ENCODE measurements at regions not wholly inside any gene's neighbourhood (a gene's known extent, or its start where the extent isn't known, plus 50 kb on each side); places are given as distances from the start of the nearest gene placed in this dataset.
"Not testable (repeated sequence)": the region's sequence is repeated elsewhere in the genome, so short reads cannot be mapped to it uniquely, and the experiment has no call there.

DNA sequence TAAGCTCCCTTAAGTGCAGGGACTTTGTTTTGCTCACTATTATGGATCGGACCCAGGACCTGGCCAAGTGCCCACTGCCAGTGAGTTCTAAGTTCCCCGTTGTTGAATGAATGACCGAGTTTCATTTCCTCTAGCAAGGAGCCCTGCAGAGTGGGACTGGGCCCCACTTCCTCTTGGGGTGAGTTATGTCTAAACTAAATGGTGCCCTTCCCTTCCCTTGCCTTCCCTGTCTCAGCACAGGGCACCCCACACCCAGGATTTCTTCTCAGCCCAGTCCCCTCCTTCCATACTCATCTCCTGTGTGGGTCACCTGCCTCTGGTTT, 195.3 kb upstream of the HS6ST1 start:
- Histone ChIP-seq H3K4me3 (ENCODE audit: low read depth, low read length) (no peak overlapping the region), H3K27ac (no peak overlapping the region), H3K36me3 (replicated peaks) (no peaks in the 10 kb centered on the region), H3K27me3 (replicated peaks) (no peaks in the 10 kb centered on the region)
- TF ChIP-seq, protein P1, sequence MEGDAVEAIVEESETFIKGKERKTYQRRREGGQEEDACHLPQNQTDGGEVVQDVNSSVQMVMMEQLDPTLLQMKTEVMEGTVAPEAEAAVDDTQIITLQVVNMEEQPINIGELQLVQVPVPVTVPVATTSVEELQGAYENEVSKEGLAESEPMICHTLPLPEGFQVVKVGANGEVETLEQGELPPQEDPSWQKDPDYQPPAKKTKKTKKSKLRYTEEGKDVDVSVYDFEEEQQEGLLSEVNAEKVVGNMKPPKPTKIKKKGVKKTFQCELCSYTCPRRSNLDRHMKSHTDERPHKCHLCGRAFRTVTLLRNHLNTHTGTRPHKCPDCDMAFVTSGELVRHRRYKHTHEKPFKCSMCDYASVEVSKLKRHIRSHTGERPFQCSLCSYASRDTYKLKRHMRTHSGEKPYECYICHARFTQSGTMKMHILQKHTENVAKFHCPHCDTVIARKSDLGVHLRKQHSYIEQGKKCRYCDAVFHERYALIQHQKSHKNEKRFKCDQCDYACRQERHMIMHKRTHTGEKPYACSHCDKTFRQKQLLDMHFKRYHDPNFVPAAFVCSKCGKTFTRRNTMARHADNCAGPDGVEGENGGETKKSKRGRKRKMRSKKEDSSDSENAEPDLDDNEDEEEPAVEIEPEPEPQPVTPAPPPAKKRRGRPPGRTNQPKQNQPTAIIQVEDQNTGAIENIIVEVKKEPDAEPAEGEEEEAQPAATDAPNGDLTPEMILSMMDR (IDR thresholded peaks at IDR 0.05; ENCODE audit: low read depth, low read length, missing control alignments), result no peak
- no peak for DNase-seq
- in situ Hi-C loops (cut with HindIII; ENCODE audit: low pct_ligation_motif_present, low sequenced_read_pairs), result no loop called here

DNA sequence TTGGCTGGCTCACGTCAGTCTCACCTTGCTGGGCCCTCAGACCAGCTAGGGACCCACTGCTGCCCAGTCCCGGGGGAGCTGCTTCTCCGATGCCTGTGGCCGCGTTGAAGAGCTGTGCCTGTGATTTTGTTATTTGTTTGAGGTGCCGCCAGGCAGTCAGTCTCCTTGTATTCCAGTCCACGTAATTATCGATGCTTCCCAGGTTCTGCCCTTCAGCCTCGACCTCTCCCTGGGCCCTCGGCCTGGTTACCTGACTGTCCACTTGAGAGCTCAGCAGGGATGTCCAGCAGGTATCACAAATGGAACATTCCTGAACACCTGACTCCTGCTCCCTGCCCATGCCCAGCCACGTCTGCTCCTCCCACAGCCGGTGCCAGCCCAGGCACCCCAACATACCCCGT, 195.9 kb upstream of the HS6ST1 start:
- Histone ChIP-seq H3K27me3 (replicated peaks) (no peaks in the 10 kb centered on the region), H3K27ac (no peak overlapping the region), H3K4me3 (ENCODE audit: low read depth, low read length) (no peak overlapping the region), H3K36me3 (replicated peaks) (no peaks in the 10 kb centered on the region)
- in situ Hi-C loops (cut with HindIII; ENCODE audit: low pct_ligation_motif_present, low sequenced_read_pairs), result no loop called here
- no peak for DNase-seq
- TF ChIP-seq, protein P1 (IDR thresholded peaks at IDR 0.05; ENCODE audit: low read depth, low read length, missing control alignments), result no peak

DNA sequence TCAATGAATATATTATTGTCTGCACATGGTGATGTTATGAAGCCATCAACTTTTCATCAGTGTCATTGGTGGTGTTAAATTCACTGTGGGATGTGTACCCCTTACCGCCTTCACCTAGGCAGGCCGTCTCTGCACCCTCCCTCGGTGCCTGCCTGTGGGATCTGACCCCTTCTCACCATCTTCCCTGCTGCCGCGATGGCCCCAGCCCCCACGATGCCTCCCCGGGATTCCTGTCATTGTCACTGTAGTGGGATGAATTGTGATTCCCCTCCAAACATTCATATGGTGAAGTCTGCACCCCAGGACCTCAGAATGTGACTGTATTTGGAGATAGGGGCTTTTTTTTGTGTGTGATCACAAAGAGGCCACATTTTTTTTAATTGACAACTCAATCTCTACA, 198.3 kb upstream of the HS6ST1 start:
- Histone ChIP-seq H3K27me3 (replicated peaks) (no peaks in the 10 kb centered on the region), H3K36me3 (replicated peaks) (no peaks in the 10 kb centered on the region), H3K27ac (no peak overlapping the region), H3K4me3 (ENCODE audit: low read depth, low read length) (no peak overlapping the region)
- DNase-seq, result no peak
- in situ Hi-C loops (cut with HindIII; ENCODE audit: low pct_ligation_motif_present, low sequenced_read_pairs), result no loop called here
- TF ChIP-seq, protein P1 (IDR thresholded peaks at IDR 0.05; ENCODE audit: low read depth, low read length, missing control alignments), result no peak

DNA sequence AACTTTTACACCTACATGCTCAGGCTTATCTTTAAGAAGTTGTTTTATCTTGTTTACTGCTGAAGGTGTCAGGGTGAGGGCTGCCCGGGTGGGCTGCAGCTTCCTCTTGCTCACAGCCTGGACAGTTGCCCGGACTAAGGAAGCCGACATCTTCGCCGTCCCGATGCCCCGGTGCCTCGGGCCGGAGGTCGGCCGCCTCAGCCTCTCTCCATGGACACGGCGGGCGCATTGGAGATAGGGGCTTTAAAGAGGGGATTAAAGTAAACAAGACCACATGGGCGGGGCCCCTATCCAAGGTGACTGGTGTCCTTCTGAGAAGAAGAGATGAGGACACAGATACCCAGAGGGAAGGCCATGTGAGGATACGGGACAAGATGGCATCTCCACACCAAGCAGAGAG, 200.4 kb upstream of the HS6ST1 start:
- H3K36me3 ChIP-seq (replicated peaks); DNase-seq: not testable (repeated sequence)

DNA sequence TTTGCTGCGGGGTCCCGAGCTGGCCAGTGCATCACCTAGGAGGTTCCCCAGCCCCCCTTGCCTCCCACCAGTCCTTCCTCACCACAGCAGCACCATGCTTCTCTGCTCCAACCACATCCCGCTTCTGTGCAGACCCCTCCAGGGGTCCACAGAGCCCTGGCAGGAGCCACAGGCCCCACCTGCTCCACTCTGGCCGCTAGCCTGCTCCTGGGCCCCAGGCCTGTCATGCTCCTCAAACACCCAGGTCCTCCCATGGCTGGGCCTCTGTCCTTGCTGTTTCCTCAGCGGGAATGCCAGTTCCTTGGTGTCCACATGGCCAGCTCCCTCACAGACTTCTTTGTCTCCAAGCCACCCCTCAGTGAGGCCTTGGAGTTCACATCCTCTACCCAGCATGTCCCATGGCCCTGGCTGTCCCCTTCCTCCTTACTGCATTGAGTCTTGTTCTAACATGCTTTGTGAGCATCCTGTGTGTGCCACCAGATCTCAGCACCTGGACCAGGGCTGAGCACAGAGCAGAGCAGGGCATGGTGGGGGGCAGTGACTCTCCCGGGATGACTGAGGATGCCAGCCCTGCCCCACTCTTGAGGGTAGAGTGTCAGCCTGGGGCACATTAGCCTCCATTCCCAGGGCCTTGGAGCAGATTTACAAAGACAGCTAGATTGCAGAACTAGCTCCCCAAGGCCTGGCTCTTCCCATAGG, 201.0 kb upstream of the HS6ST1 start:
- TF ChIP-seq, protein P1 (IDR thresholded peaks at IDR 0.05; ENCODE audit: low read depth, low read length, missing control alignments), result no peak
- no peak for DNase-seq
- Histone ChIP-seq H3K4me3 (ENCODE audit: low read depth, low read length) (no peak overlapping the region), H3K27me3 (replicated peaks) (no peaks in the 10 kb centered on the region), H3K36me3 (replicated peaks) (no peaks in the 10 kb centered on the region), H3K27ac (no peak overlapping the region)
- in situ Hi-C loops (cut with HindIII; ENCODE audit: low pct_ligation_motif_present, low sequenced_read_pairs), result no loop called here

More for the DNA sequence above, 200.4 kb upstream of the HS6ST1 start:
- H3K4me3 ChIP-seq (ENCODE audit: low read depth, low read length); H3K27me3 ChIP-seq (replicated peaks); in situ Hi-C loops (cut with HindIII; ENCODE audit: low pct_ligation_motif_present, low sequenced_read_pairs); H3K27ac ChIP-seq: not testable (repeated sequence)

DNA sequence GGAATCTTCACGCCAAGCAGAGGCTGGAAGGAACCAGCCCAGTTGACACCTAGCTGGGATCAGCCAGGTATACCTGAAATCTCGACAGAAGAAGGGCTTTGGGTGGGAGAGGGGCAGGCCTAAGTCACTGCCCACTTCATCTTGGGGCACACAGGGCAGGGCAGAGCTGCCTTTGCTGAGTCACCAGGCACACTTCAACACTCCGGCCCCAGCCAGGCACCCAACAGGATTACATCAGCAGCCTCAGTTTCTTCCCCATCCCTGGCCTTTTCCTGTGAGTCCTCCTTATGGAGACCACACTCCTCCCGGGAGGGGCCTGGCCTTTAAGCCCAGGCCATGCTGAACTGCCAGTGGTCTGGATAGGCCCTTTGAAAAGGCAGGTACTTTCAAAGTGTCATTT, 201.7 kb upstream of the HS6ST1 start:
- DNase-seq, result no peak
- Histone ChIP-seq H3K36me3 (replicated peaks) (no peaks in the 10 kb centered on the region), H3K27ac (no peak overlapping the region), H3K4me3 (ENCODE audit: low read depth, low read length) (no peak overlapping the region), H3K27me3 (replicated peaks) (no peaks in the 10 kb centered on the region)
- TF ChIP-seq, protein P1 (IDR thresholded peaks at IDR 0.05; ENCODE audit: low read depth, low read length, missing control alignments), result no peak
- in situ Hi-C loops (cut with HindIII; ENCODE audit: low pct_ligation_motif_present, low sequenced_read_pairs), result no loop called here

Data from brain microvascular endothelial cell (primary cell).